Nephron (organoid): ENCODE measurements at regions not wholly inside any gene's neighbourhood (a gene's known extent, or its start where the extent isn't known, plus 50 kb on each side); places are given as distances from the start of the nearest gene placed in this dataset.

ENCODE experiments used
- H3K27ac Mint-ChIP-seq, 3 experiments: 2 replicates each; pipeline ENCODE4 v1.8.0; 2020; ENCODE audit warnings: mixed read lengths in 3 of 3, mild to moderate bottlenecking in 2 of 3, moderate library complexity in 1 of 3
- H3K27me3 Mint-ChIP-seq: 2 replicates; pipeline ENCODE4 v1.8.0; 2021; ENCODE audit warnings: low read depth, mild to moderate bottlenecking, moderate library complexity, mixed read lengths
- H3K36me3 Mint-ChIP-seq: 2 replicates; pipeline ENCODE4 v1.8.0; 2020; ENCODE audit warnings: low read depth, mixed read lengths
- H3K4me1 Mint-ChIP-seq: 2 replicates; pipeline ENCODE4 v1.8.0; 2020; ENCODE audit warnings: mixed read lengths
- H3K4me3 Mint-ChIP-seq, 3 experiments: 2 replicates each; pipeline ENCODE4 v1.8.0; 2020; ENCODE audit warnings: mild to moderate bottlenecking in 3 of 3, mixed read lengths in 3 of 3, moderate library complexity in 2 of 3
- H3K9me3 Mint-ChIP-seq: 2 replicates; pipeline ENCODE4 v1.8.0; 2020; ENCODE audit warnings: mixed read lengths
- CTCF ChIP-seq, 3 experiments: fragments of 200-600 bp; sonication (generic); IDR thresholded peaks; one replicate each; pipeline ENCODE4 v1.5.0; 2021; ENCODE audit warnings: antibody characterized with exemption in 3 of 3; ENCODE audit not compliant: unreplicated experiment in 3 of 3

GRCh38 chr6:14365393-14365792 lies 247.8 kb downstream of the CD83 start:
- no peak overlapping the region for H3K27ac Mint-ChIP-seq
- H3K9me3 Mint-ChIP-seq: no peaks in the 10 kb centered on the region
- H3K36me3 Mint-ChIP-seq: no peaks in the 10 kb centered on the region
- H3K4me1 Mint-ChIP-seq: peaks cover 16% of the 10 kb centered on the region
- no peak for TF ChIP-seq CTCF (IDR thresholded peaks at IDR 0.05; ENCODE audit: unreplicated experiment in 3 of 3)
- H3K4me3 Mint-ChIP-seq: no peak overlapping the region
- H3K27me3 Mint-ChIP-seq: no peaks in the 10 kb centered on the region

- Mint-ChIP-seq H3K27me3 (no peaks in the 10 kb centered on the region), H3K9me3 (no peaks in the 10 kb centered on the region), H3K4me3 (no peak overlapping the region), H3K36me3 (no peaks in the 10 kb centered on the region), H3K27ac (no peak overlapping the region), H3K4me1 (peaks cover 9% of the 10 kb centered on the region)
- TF ChIP-seq CTCF (IDR thresholded peaks at IDR 0.05; ENCODE audit: unreplicated experiment in 3 of 3): no peak
Observed at GRCh38 chr6:14366315-14366714, 248.7 kb downstream of the CD83 start.

- peaks cover 3% of the 10 kb centered on the region for H3K4me1 Mint-ChIP-seq
- no peaks in the 10 kb centered on the region for H3K9me3 Mint-ChIP-seq
- H3K36me3 Mint-ChIP-seq: no peaks in the 10 kb centered on the region
- H3K4me3 Mint-ChIP-seq: no peak overlapping the region
- no peak overlapping the region for H3K27ac Mint-ChIP-seq
- no peak for TF ChIP-seq CTCF (IDR thresholded peaks at IDR 0.05; ENCODE audit: unreplicated experiment in 3 of 3)
- no peaks in the 10 kb centered on the region for H3K27me3 Mint-ChIP-seq
Observed at GRCh38 chr6:14366872-14367271, 249.3 kb downstream of the CD83 start.

GRCh38 chr6:14367296-14367695 lies 249.7 kb downstream of the CD83 start:
- no peak overlapping the region for H3K4me3 Mint-ChIP-seq
- no peaks in the 10 kb centered on the region for H3K27me3 Mint-ChIP-seq
- H3K4me1 Mint-ChIP-seq: no peaks in the 10 kb centered on the region
- no peaks in the 10 kb centered on the region for H3K9me3 Mint-ChIP-seq
- H3K27ac Mint-ChIP-seq: no peak overlapping the region
- H3K36me3 Mint-ChIP-seq: no peaks in the 10 kb centered on the region
- TF ChIP-seq CTCF (IDR thresholded peaks at IDR 0.05; ENCODE audit: unreplicated experiment in 3 of 3): no peak

GRCh38 chr6:14369717-14370116 lies 252.1 kb downstream of the CD83 start:
- Mint-ChIP-seq H3K27me3 (no peaks in the 10 kb centered on the region), H3K36me3 (no peaks in the 10 kb centered on the region), H3K4me3 (no peak overlapping the region), H3K9me3 (peaks cover 9% of the 10 kb centered on the region), H3K27ac (no peak overlapping the region), H3K4me1 (no peaks in the 10 kb centered on the region)
- TF ChIP-seq CTCF (IDR thresholded peaks at IDR 0.05; ENCODE audit: unreplicated experiment in 3 of 3): no peak

- no peaks in the 10 kb centered on the region for H3K4me1 Mint-ChIP-seq
- no peak for TF ChIP-seq CTCF (IDR thresholded peaks at IDR 0.05; ENCODE audit: unreplicated experiment in 3 of 3)
- no peaks in the 10 kb centered on the region for H3K36me3 Mint-ChIP-seq
- peaks cover 9% of the 10 kb centered on the region for H3K9me3 Mint-ChIP-seq
- H3K27me3 Mint-ChIP-seq: no peaks in the 10 kb centered on the region
- H3K4me3 Mint-ChIP-seq: no peak overlapping the region
- no peak overlapping the region for H3K27ac Mint-ChIP-seq
Observed at GRCh38 chr6:14371530-14371929, 254.0 kb downstream of the CD83 start.
